HEK293 (cell line): ENCODE measurements at regions not wholly inside any gene's neighbourhood (a gene's known extent, or its start where the extent isn't known, plus 50 kb on each side); places are given as distances from the start of the nearest gene placed in this dataset.

Experiments used
- ELK4 ChIP-seq: IDR thresholded peaks from 2 replicates; pipeline ENCODE4 v1.6.1; 2011; ENCODE audit warnings: mild to moderate bottlenecking, low read depth, low read length, borderline replicate concordance
- IKZF3 ChIP-seq: fragments of 450-650 bp; IDR thresholded peaks from 2 replicates; pipeline ENCODE4 v1.5.0; 2018; ENCODE audit warnings: missing biosample characterization, mild to moderate bottlenecking, missing genetic modification characterization, moderate library complexity
- SP2 ChIP-seq: fragments of 450-650 bp; formaldehyde crosslinking; IDR thresholded peaks from 2 replicates; pipeline ENCODE4 v1.5.1; 2016; ENCODE audit warnings: missing biosample characterization, missing genetic modification characterization
- YY1 ChIP-seq: fragments of 450-650 bp; formaldehyde crosslinking; IDR thresholded peaks from 2 replicates; pipeline ENCODE4 v1.5.1; 2018; ENCODE audit warnings: missing biosample characterization, missing genetic modification characterization
- ZBTB8A ChIP-seq: fragments of 450-650 bp; formaldehyde crosslinking; IDR thresholded peaks from 2 replicates; pipeline ENCODE4 v1.5.1; 2016; ENCODE audit warnings: missing biosample characterization, missing genetic modification characterization
- ZNF10 ChIP-seq: fragments of 450-650 bp; formaldehyde crosslinking; IDR thresholded peaks from 2 replicates; pipeline ENCODE4 v1.5.1; 2017; ENCODE audit warnings: missing biosample characterization, missing genetic modification characterization
- ZNF48 ChIP-seq: fragments of 450-650 bp; formaldehyde crosslinking; IDR thresholded peaks from 2 replicates; pipeline ENCODE4 v1.5.1; 2016; ENCODE audit warnings: missing biosample characterization, missing genetic modification characterization
- ZNF585B ChIP-seq: fragments of 450-650 bp; formaldehyde crosslinking; IDR thresholded peaks from 2 replicates; pipeline ENCODE4 v1.5.1; 2016; ENCODE audit warnings: missing biosample characterization, missing genetic modification characterization
- ZNF843 ChIP-seq: fragments of 450-650 bp; formaldehyde crosslinking; IDR thresholded peaks from 2 replicates; pipeline ENCODE4 v1.5.1; 2016; ENCODE audit warnings: missing biosample characterization, missing genetic modification characterization
- TF ChIP-seq, protein P1 (sequence below): fragments of 450-650 bp; formaldehyde crosslinking; IDR thresholded peaks from 2 replicates; pipeline ENCODE4 v1.5.1; 2016; ENCODE audit warnings: missing biosample characterization, missing genetic modification characterization
- TF ChIP-seq, protein P2 (sequence below): fragments of 450-650 bp; formaldehyde crosslinking; IDR thresholded peaks from 2 replicates; pipeline ENCODE4 v1.5.1; 2017; ENCODE audit warnings: missing biosample characterization, missing genetic modification characterization

- TF ChIP-seq ZNF843 (tag by site-specific recombination) (no peak), ZBTB8A (tag by site-specific recombination) (no peak), ZNF10 (tag by site-specific recombination) (no peak), IKZF3 (tag by site-specific recombination) (no peak), YY1 (tag by site-specific recombination) (no peak), SP2 (tag by site-specific recombination) (no peak), ZNF48 (tag by site-specific recombination) (no peak), ELK4 (no peak), ZNF585B (tag by site-specific recombination) (no peak)
- TF ChIP-seq, protein P1, sequence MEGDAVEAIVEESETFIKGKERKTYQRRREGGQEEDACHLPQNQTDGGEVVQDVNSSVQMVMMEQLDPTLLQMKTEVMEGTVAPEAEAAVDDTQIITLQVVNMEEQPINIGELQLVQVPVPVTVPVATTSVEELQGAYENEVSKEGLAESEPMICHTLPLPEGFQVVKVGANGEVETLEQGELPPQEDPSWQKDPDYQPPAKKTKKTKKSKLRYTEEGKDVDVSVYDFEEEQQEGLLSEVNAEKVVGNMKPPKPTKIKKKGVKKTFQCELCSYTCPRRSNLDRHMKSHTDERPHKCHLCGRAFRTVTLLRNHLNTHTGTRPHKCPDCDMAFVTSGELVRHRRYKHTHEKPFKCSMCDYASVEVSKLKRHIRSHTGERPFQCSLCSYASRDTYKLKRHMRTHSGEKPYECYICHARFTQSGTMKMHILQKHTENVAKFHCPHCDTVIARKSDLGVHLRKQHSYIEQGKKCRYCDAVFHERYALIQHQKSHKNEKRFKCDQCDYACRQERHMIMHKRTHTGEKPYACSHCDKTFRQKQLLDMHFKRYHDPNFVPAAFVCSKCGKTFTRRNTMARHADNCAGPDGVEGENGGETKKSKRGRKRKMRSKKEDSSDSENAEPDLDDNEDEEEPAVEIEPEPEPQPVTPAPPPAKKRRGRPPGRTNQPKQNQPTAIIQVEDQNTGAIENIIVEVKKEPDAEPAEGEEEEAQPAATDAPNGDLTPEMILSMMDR (tag by site-specific recombination): no peak
- TF ChIP-seq, protein P2, sequence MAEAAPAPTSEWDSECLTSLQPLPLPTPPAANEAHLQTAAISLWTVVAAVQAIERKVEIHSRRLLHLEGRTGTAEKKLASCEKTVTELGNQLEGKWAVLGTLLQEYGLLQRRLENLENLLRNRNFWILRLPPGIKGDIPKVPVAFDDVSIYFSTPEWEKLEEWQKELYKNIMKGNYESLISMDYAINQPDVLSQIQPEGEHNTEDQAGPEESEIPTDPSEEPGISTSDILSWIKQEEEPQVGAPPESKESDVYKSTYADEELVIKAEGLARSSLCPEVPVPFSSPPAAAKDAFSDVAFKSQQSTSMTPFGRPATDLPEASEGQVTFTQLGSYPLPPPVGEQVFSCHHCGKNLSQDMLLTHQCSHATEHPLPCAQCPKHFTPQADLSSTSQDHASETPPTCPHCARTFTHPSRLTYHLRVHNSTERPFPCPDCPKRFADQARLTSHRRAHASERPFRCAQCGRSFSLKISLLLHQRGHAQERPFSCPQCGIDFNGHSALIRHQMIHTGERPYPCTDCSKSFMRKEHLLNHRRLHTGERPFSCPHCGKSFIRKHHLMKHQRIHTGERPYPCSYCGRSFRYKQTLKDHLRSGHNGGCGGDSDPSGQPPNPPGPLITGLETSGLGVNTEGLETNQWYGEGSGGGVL: no peak
Observed at GRCh38 chr11:82403640-82404305, 329.9 kb downstream of the FAM181B start.
